ES-I3 (cell line): ENCODE measurements at regions not wholly inside any gene's neighbourhood (a gene's known extent, or its start where the extent isn't known, plus 50 kb on each side); places are given as distances from the start of the nearest gene placed in this dataset.

ENCODE experiments used
- H3K36me3 ChIP-seq: 2 replicates; pipeline ENCODE4 v1.6.1; 2013; ENCODE audit warnings: mild to moderate bottlenecking, low read length, control low read depth, moderate library complexity; ENCODE audit not compliant: insufficient read depth
- H3K4me1 ChIP-seq: 2 replicates; pipeline ENCODE4 v1.6.1; 2013; ENCODE audit warnings: mild to moderate bottlenecking, control low read depth, low read length; ENCODE audit not compliant: insufficient read depth
- H3K9ac ChIP-seq: 2 replicates; pipeline ENCODE4 v1.6.1; 2013; ENCODE audit warnings: low read depth, mild to moderate bottlenecking, low read length, moderate library complexity
- H3K9me3 ChIP-seq: 2 replicates; pipeline ENCODE4 v1.6.1; 2013; ENCODE audit warnings: mild to moderate bottlenecking, low read length, moderate library complexity; ENCODE audit not compliant: control insufficient read depth, insufficient read depth

GRCh38 chr3:124282751-124283651 lies 291.1 kb upstream of the ROPN1 start:
- no peaks in the 10 kb centered on the region for H3K4me1 ChIP-seq
- H3K9ac ChIP-seq, result no peak overlapping the region
- no peaks in the 10 kb centered on the region for H3K36me3 ChIP-seq
- no peaks in the 10 kb centered on the region for H3K9me3 ChIP-seq

DNA sequence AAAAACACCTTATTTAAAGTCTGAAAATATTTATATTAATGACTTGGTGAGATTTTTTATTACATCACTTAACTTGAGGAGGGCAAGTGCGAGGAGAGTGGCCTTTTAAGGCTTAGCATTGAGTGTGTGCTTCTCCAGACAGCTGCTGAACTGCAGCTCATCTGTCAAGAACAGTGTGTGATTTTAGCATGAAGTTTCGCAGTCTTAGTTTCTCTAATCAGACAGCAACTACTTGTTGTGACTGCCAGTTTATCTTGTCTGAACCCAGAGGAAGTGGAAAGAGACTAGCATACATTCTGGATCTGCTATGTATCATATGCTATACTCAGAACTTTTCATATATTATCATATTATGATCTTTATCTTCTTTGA lies 291.7 kb upstream of the ROPN1 start:
- no peak overlapping the region for H3K9ac ChIP-seq
- H3K36me3 ChIP-seq, result no peaks in the 10 kb centered on the region
- H3K9me3 ChIP-seq, result no peaks in the 10 kb centered on the region
- H3K4me1 ChIP-seq, result no peaks in the 10 kb centered on the region

GRCh38 chr3:124288996-124289395 lies 297.1 kb upstream of the ROPN1 start:
- H3K9ac ChIP-seq, result no peak overlapping the region

DNA sequence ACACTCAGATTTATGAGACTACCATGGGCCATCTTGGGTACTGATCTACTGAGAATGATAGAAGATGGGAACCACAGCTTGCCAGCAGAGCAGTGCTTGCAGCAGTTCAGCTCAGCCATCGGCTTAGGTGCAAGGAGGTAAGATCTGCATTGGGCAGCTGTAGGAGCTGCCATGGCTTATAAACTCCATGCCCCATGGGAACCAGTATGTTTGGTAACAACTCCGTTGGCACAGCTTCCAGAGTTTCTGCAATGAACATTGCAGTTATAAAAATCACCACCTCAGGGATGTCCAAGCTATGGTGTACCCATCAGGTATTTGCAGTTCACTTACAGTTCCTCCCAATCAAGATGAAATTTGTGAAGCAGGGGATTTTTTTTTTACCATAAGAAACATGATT lies 299.1 kb upstream of the ROPN1 start:
- no peaks in the 10 kb centered on the region for H3K4me1 ChIP-seq
- H3K36me3 ChIP-seq, result no peaks in the 10 kb centered on the region
- H3K9me3 ChIP-seq, result no peaks in the 10 kb centered on the region
- H3K9ac ChIP-seq, result no peak overlapping the region

More at GRCh38 chr3:124288996-124289395, 297.1 kb upstream of the ROPN1 start:
- Histone ChIP-seq H3K36me3 (no peaks in the 10 kb centered on the region), H3K4me1 (no peaks in the 10 kb centered on the region), H3K9me3 (no peaks in the 10 kb centered on the region)

GRCh38 chr3:124292329-124292728 lies 300.4 kb upstream of the ROPN1 start:
- H3K9ac ChIP-seq, result no peak overlapping the region
- H3K4me1 ChIP-seq, result no peaks in the 10 kb centered on the region
- H3K9me3 ChIP-seq, result no peaks in the 10 kb centered on the region
- no peaks in the 10 kb centered on the region for H3K36me3 ChIP-seq

GRCh38 chr3:124293584-124293983 lies 301.7 kb upstream of the ROPN1 start:
- no peak overlapping the region for H3K9ac ChIP-seq
- 0 out of 2 replicates have a peak, but pooled peaks cover under 1% of the 10 kb centered on the region for H3K4me1 ChIP-seq
- H3K9me3 ChIP-seq, result no peaks in the 10 kb centered on the region
- H3K36me3 ChIP-seq, result no peaks in the 10 kb centered on the region

- Histone ChIP-seq H3K9ac (no peak overlapping the region), H3K9me3 (no peaks in the 10 kb centered on the region), H3K36me3 (no peaks in the 10 kb centered on the region), H3K4me1 (0 out of 2 replicates have a peak, but pooled peaks cover 4% of the 10 kb centered on the region)
Measured at GRCh38 chr3:124295362-124295761, 303.4 kb upstream of the ROPN1 start.

- 0 out of 2 replicates have a peak, but pooled peaks cover 4% of the 10 kb centered on the region for H3K4me1 ChIP-seq
- H3K9me3 ChIP-seq, result no peaks in the 10 kb centered on the region
- no peaks in the 10 kb centered on the region for H3K36me3 ChIP-seq
- H3K9ac ChIP-seq, result no peak overlapping the region
Measured at GRCh38 chr3:124296406-124296805, 304.5 kb upstream of the ROPN1 start.

GRCh38 chr3:124297062-124297980 lies 305.4 kb upstream of the ROPN1 start:
- Histone ChIP-seq H3K9me3 (no peaks in the 10 kb centered on the region), H3K36me3 (no peaks in the 10 kb centered on the region), H3K4me1 (0 out of 2 replicates have a peak, but pooled peaks cover 4% of the 10 kb centered on the region), H3K9ac (no peak overlapping the region)

- H3K4me1 ChIP-seq, result 0 out of 2 replicates have a peak, but pooled peaks cover 4% of the 10 kb centered on the region
- H3K9me3 ChIP-seq, result no peaks in the 10 kb centered on the region
- H3K9ac ChIP-seq, result no peak overlapping the region
- no peaks in the 10 kb centered on the region for H3K36me3 ChIP-seq
Measured at GRCh38 chr3:124298301-124298700, 306.4 kb upstream of the ROPN1 start.

DNA sequence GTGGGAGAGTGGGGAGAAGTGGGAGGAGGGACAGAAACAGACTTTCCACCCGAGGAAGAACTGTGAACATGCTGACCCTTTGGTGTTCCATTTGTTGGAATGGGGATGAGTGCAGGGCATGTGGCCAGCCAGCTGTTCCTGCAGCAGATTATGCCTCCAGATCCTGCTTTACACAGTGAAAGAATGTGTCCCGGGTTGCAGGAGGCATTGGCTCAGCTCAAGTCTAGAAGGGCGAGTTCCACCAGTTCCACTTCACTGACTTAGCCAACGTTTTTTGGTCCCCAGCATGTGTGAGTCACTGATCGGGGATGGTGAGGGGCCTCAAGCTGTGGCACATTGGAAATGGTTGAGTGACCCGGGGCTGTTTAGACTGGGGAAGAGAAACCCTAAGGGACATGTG lies 307.0 kb upstream of the ROPN1 start:
- no peak overlapping the region for H3K9ac ChIP-seq
- 0 out of 2 replicates have a peak, but pooled peaks cover 4% of the 10 kb centered on the region for H3K4me1 ChIP-seq

GRCh38 chr3:124299831-124300230 lies 307.9 kb upstream of the ROPN1 start:
- H3K4me1 ChIP-seq, result 0 out of 2 replicates have a peak, but pooled peaks cover 4% of the 10 kb centered on the region
- no peaks in the 10 kb centered on the region for H3K36me3 ChIP-seq
- H3K9ac ChIP-seq, result no peak overlapping the region
- H3K9me3 ChIP-seq, result no peaks in the 10 kb centered on the region

More for the DNA sequence above, 307.0 kb upstream of the ROPN1 start:
- no peaks in the 10 kb centered on the region for H3K36me3 ChIP-seq
- no peaks in the 10 kb centered on the region for H3K9me3 ChIP-seq

- no peaks in the 10 kb centered on the region for H3K36me3 ChIP-seq
- H3K9ac ChIP-seq, result no peak overlapping the region
- H3K9me3 ChIP-seq, result no peaks in the 10 kb centered on the region
- 0 out of 2 replicates have a peak, but pooled peaks cover 4% of the 10 kb centered on the region for H3K4me1 ChIP-seq
Measured at GRCh38 chr3:124300416-124300815, 308.5 kb upstream of the ROPN1 start.

DNA sequence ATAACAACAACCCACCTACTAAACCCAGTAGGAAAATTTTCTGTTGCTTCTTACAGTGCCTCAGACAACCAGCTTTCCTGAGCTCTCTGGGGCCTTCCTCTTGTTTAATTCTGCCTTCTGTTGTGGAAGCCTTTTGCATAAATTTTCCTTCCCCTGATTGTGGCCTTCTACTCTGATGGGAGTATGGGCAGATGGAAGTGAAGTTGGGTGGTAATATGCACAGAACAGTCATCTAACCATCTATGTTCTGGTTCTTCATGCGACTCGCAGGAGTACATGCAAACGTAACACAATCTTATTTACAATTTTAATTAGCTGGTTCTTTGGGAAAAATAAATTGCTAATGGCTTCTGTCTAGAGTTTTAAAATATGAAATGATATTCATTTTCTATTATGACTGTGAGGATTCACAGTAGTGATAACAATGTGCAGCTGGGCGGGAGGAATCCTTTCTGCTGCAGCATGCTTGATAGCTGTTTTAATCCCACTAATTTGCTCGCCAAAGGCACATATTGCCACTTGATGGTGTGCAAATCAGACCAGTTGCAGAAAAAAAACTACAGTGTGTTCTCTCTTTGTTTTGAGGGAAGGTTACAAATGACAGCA lies 311.5 kb upstream of the ROPN1 start:
- H3K9me3 ChIP-seq, result no peaks in the 10 kb centered on the region
- H3K9ac ChIP-seq, result no peak overlapping the region
- H3K36me3 ChIP-seq, result no peaks in the 10 kb centered on the region
- H3K4me1 ChIP-seq, result 0 out of 2 replicates have a peak, but pooled peaks cover 4% of the 10 kb centered on the region
